Stomach (tissue), 8 donors: ENCODE measurements at regions not wholly inside any gene's neighbourhood (a gene's known extent, or its start where the extent isn't known, plus 50 kb on each side); places are given as distances from the start of the nearest gene placed in this dataset.

Source experiments
- DNase-seq, 2 donors: peaks; one replicate each; pipeline versions ENCODE4 v3.0.0 to v3.0.0-alpha.2; 2013 to 2019
- H3K27ac ChIP-seq, 5 donors: fragments of 200-600 bp in 4 of 5; sonication (generic) in 4 of 5; one replicate each; pipeline ENCODE4 v1.5.1; 2013 to 2019; ENCODE audit warnings: mild to moderate bottlenecking in 1 of 5, moderate library complexity in 1 of 5
- H3K27me3 ChIP-seq, 3 donors: fragments of 200-600 bp; sonication (generic); one replicate each; pipeline ENCODE4 v1.5.1; 2017 to 2019; ENCODE audit warnings: mixed run types in 1 of 3
- H3K36me3 ChIP-seq, 4 donors: fragments of 200-600 bp; sonication (generic); 1 replicate in 3 of 4; 2 replicates in 1 of 4; pipeline ENCODE4 v1.5.1; 2016 to 2019
- H3K4me1 ChIP-seq, 4 donors: fragments of 200-600 bp; sonication (generic); one replicate each; pipeline ENCODE4 v1.5.1; 2016 to 2019
- H3K4me3 ChIP-seq, 4 donors: fragments of 200-600 bp; sonication (generic) in 3 of 4; one replicate each; pipeline ENCODE4 v1.5.1; 2016 to 2019; ENCODE audit warnings: mild to moderate bottlenecking in 1 of 4
- H3K9me3 ChIP-seq, 4 donors: fragments of 200-600 bp; sonication (generic); one replicate each; pipeline ENCODE4 v1.5.1; 2016 to 2019
- EP300 ChIP-seq: sonication (generic); formaldehyde crosslinking; IDR thresholded peaks from one replicate; pipeline ENCODE4 v1.6.1; 2017; ENCODE audit warnings: antibody characterized with exemption
- POLR2A ChIP-seq, 4 donors: fragments of 450-650 bp; IDR thresholded peaks; one replicate each; pipeline ENCODE4 v1.6.1; 2016; ENCODE audit warnings: antibody characterized with exemption in 4 of 4, control low read depth in 2 of 4, mild to moderate bottlenecking in 1 of 4, moderate library complexity in 1 of 4
- POLR2AphosphoS5 ChIP-seq, 3 donors: sonication (generic); formaldehyde crosslinking; IDR thresholded peaks; one replicate each; pipeline ENCODE4 v1.6.1; 2016; ENCODE audit warnings: antibody characterized with exemption in 3 of 3
- WGBS, 5 donors: extraction: QIAGEN DNeasy Blood & Tissue Kit in 3 of 5; methylation state at CpG; one replicate each; pipeline versions ENCODE4 v1.1.5 to v1.1.7; 2013 to 2018; 5-methylcytosine and 5-hydroxymethylcytosine counted together
- intact Hi-C: fragments of 100-400 bp; cut with DNase I; formaldehyde crosslinking; loops from one replicate; pipeline ENCODE4 v1.15.1; 2023; ENCODE audit warnings: low total_unique reads
- TF ChIP-seq, protein P1 (sequence below), 7 experiments: fragments of 450-650 bp in 4 of 7; fragments of 200-600 bp in 3 of 7; sonication (generic) in 3 of 7; IDR thresholded peaks; one replicate each; pipeline ENCODE4 v1.5.1; 2016 to 2019; ENCODE audit warnings: antibody characterized with exemption in 7 of 7, control low read depth in 2 of 7, mild to moderate bottlenecking in 1 of 7
- donor health status: healthy with polysubstance abuse.
- donor health status: Bipolar disorder and iron deficiency.
- donor health status: healthy.

DNA sequence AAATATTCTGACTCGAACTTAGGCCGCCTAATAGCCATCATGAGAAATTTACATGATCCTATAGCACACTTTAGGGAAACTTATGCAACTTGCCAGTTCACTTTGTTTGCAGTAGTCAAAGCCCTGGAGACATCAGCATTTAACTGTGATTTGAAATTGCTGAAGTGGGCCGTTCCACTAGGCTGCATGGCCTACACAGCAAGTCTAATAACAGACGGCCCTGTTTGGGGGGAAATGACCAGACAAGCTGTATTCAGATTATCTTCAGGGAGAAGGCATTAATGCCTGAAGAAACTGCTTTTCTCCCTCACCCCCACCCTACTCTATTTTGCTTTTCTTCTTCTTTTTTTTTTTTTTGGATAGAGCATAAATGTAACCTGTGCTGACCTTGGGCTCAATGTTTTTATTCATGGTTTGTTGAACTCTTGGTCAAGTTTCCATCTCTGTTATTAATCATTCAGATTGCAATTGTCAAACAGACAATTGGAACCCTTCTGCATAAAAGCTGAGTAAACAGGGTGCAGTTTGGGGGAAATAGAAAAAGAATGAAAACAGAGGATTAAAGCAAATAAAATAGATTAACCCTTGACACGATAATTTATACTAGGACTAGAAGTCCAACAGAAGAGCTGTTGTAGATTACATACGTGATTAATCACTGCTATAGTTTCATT, 1928.2 kb upstream of the WWC1 start:
- Histone ChIP-seq H3K4me1 (no peaks in the 10 kb centered on the region), H3K9me3 (peaks cover 0 to 20% (median 7%) of the 10 kb centered on the region in 4 donors), H3K27me3 (no peaks in the 10 kb centered on the region), H3K36me3 (no peaks in the 10 kb centered on the region), H3K27ac (no peak overlapping the region), H3K4me3 (no peak overlapping the region)
- 31 to 43% (median 41%) methylated on average over 6 of the region's 6 CpGs for WGBS, 5 donors
- intact Hi-C loops: no loop called here
- TF ChIP-seq POLR2AphosphoS5 (IDR thresholded peaks at IDR 0.05): no peak
- TF ChIP-seq POLR2A (IDR thresholded peaks at IDR 0.05): no peak
- TF ChIP-seq, protein P1, sequence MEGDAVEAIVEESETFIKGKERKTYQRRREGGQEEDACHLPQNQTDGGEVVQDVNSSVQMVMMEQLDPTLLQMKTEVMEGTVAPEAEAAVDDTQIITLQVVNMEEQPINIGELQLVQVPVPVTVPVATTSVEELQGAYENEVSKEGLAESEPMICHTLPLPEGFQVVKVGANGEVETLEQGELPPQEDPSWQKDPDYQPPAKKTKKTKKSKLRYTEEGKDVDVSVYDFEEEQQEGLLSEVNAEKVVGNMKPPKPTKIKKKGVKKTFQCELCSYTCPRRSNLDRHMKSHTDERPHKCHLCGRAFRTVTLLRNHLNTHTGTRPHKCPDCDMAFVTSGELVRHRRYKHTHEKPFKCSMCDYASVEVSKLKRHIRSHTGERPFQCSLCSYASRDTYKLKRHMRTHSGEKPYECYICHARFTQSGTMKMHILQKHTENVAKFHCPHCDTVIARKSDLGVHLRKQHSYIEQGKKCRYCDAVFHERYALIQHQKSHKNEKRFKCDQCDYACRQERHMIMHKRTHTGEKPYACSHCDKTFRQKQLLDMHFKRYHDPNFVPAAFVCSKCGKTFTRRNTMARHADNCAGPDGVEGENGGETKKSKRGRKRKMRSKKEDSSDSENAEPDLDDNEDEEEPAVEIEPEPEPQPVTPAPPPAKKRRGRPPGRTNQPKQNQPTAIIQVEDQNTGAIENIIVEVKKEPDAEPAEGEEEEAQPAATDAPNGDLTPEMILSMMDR (IDR thresholded peaks at IDR 0.05): no peak
- no peak for TF ChIP-seq EP300
- DNase-seq: no peak

DNA sequence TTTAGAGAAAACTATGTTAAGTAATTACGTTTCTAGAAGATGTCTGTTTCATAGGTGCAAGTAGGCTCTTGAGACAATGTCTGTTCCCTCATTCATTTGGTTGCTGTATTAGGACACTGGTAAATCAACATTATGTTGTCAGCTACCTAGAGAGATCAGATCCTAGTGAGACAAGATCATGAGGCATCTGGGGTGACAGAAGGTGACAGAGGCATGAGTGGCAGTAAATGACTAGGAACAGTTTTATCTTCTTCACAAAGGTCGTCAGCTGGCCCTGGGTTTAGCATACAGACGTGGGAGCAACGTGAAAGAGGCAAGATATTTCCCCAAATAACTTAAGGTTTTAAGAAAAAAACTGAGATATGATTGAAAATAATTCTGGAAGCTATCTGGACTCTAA, 1926.3 kb upstream of the WWC1 start:
- Histone ChIP-seq H3K36me3 (no peaks in the 10 kb centered on the region), H3K27ac (no peak overlapping the region), H3K9me3 (peaks cover 0 to 17% (median 7%) of the 10 kb centered on the region in 4 donors), H3K4me1 (no peaks in the 10 kb centered on the region), H3K27me3 (no peaks in the 10 kb centered on the region), H3K4me3 (no peak overlapping the region)
- WGBS, 5 donors: 42 to 58% (median 44%) methylated on average over 4 of the region's 4 CpGs
- no peak for DNase-seq
- TF ChIP-seq EP300 (no peak), POLR2A (IDR thresholded peaks at IDR 0.05) (no peak), POLR2AphosphoS5 (IDR thresholded peaks at IDR 0.05) (no peak)
- TF ChIP-seq, protein P1 (IDR thresholded peaks at IDR 0.05): no peak
- intact Hi-C loops: no loop called here

DNA sequence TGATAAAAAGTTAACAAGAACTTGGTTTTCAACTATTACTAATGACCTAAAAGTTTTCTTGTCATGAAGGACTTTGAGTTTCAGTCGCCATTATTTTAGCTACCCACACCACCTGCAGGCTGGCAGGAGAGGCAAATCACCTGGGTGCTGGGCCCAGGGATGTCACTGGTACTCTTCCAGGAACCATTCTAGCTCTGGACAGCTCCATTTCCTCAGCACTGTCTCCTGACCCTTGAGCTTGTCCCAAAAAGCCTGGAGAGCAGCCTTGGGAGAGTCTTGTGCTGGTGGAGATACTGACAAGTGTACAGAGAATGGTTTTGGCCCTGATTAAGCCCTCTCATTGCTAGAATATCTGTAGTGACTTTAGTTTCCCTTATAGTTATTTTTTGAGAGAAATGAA, 1924.1 kb upstream of the WWC1 start:
- Histone ChIP-seq H3K4me1 (no peaks in the 10 kb centered on the region), H3K27ac (no peak overlapping the region), H3K4me3 (no peak overlapping the region), H3K9me3 (peaks cover 0 to 8% (median 0%) of the 10 kb centered on the region in 4 donors), H3K36me3 (no peaks in the 10 kb centered on the region), H3K27me3 (no peaks in the 10 kb centered on the region)
- WGBS, 5 donors: 70 to 92% (median 85%) methylated on average over 1 of the region's 1 CpG
- DNase-seq: no peak
- no peak for TF ChIP-seq POLR2A (IDR thresholded peaks at IDR 0.05)
- no peak for TF ChIP-seq POLR2AphosphoS5 (IDR thresholded peaks at IDR 0.05)
- TF ChIP-seq, protein P1 (IDR thresholded peaks at IDR 0.05): no peak
- TF ChIP-seq EP300: no peak
- intact Hi-C loops: no loop called here

DNA sequence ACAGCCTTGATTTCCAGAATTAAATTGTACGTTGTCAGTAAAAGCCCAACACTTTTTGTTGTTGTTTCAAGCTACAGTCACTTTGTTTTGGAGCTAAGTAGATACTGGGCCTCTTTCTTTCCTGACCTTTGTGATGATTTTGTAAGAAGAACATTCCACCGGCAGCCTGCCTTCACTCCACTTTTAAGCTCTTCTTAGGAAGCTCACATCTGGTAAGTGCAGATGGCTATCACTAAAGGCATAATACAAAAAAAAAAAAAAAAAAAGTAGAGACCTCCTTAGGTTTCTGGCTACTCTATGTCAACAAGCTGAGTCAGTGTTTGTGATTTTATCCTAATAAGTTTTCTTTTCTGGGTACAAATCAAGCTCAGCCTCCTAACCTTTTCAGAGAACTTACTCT, 1922.1 kb upstream of the WWC1 start:
- TF ChIP-seq POLR2A (IDR thresholded peaks at IDR 0.05): no peak
- TF ChIP-seq EP300: no peak
- TF ChIP-seq, protein P1 (IDR thresholded peaks at IDR 0.05): no peak
- TF ChIP-seq POLR2AphosphoS5 (IDR thresholded peaks at IDR 0.05): no peak
- Histone ChIP-seq H3K36me3 (no peaks in the 10 kb centered on the region), H3K9me3 (peaks cover 0 to 4% (median 0%) of the 10 kb centered on the region in 4 donors), H3K4me3 (no peak overlapping the region), H3K4me1 (no peaks in the 10 kb centered on the region), H3K27me3 (no peaks in the 10 kb centered on the region), H3K27ac (no peak overlapping the region)
- intact Hi-C loops: no loop called here
- 27 to 40% (median 37%) methylated on average over 2 of the region's 2 CpGs for WGBS, 5 donors
- no peak for DNase-seq
